ENCODE measurements at regions not wholly inside any gene's neighbourhood (a gene's known extent, or its start where the extent isn't known, plus 50 kb on each side); places are given as distances from the start of the nearest gene placed in this dataset.

GRCh38 chr12:65517656-65518210, 239.2 kb downstream of the MSRB3 start:
- no peak overlapping the region for H3K4me3 ChIP-seq (ENCODE audit: low read depth in 1 of 3, low read length in 3 of 3)
- DNase-seq (ENCODE audit: low spot score): no peak
- H3K9me3 ChIP-seq (ENCODE audit: control insufficient read depth in 4 of 4, low read length in 3 of 4): no peaks in the 10 kb centered on the region
- H3K27me3 ChIP-seq (ENCODE audit: control insufficient read depth in 4 of 4, insufficient read depth in 4 of 4, low read length in 3 of 4): no peaks in the 10 kb centered on the region
- no peak for TF ChIP-seq NR2F2 (IDR thresholded peaks at IDR 0.05)
- TF ChIP-seq HNF4A (conservative IDR thresholded peaks at IDR 0.05): no peak
- TF ChIP-seq, protein P1, sequence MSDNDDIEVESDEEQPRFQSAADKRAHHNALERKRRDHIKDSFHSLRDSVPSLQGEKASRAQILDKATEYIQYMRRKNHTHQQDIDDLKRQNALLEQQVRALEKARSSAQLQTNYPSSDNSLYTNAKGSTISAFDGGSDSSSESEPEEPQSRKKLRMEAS (IDR thresholded peaks at IDR 0.05): no peak
- TF ChIP-seq EGR1 (IDR thresholded peaks at IDR 0.05; ENCODE audit: low read depth in 2 of 2): no peak
- no peak for TF ChIP-seq SP1 (IDR thresholded peaks at IDR 0.05)
- TF ChIP-seq, protein P2, sequence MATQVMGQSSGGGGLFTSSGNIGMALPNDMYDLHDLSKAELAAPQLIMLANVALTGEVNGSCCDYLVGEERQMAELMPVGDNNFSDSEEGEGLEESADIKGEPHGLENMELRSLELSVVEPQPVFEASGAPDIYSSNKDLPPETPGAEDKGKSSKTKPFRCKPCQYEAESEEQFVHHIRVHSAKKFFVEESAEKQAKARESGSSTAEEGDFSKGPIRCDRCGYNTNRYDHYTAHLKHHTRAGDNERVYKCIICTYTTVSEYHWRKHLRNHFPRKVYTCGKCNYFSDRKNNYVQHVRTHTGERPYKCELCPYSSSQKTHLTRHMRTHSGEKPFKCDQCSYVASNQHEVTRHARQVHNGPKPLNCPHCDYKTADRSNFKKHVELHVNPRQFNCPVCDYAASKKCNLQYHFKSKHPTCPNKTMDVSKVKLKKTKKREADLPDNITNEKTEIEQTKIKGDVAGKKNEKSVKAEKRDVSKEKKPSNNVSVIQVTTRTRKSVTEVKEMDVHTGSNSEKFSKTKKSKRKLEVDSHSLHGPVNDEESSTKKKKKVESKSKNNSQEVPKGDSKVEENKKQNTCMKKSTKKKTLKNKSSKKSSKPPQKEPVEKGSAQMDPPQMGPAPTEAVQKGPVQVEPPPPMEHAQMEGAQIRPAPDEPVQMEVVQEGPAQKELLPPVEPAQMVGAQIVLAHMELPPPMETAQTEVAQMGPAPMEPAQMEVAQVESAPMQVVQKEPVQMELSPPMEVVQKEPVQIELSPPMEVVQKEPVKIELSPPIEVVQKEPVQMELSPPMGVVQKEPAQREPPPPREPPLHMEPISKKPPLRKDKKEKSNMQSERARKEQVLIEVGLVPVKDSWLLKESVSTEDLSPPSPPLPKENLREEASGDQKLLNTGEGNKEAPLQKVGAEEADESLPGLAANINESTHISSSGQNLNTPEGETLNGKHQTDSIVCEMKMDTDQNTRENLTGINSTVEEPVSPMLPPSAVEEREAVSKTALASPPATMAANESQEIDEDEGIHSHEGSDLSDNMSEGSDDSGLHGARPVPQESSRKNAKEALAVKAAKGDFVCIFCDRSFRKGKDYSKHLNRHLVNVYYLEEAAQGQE (IDR thresholded peaks at IDR 0.05): no peak
- no peak for TF ChIP-seq GABPA (IDR thresholded peaks at IDR 0.05 in 1 of 2, conservative IDR thresholded peaks at IDR 0.05 in 1 of 2)
- no peak for TF ChIP-seq RXRA (IDR thresholded peaks at IDR 0.05)
- no peak for TF ChIP-seq YY1 (IDR thresholded peaks at IDR 0.05)
- no peak for TF ChIP-seq RAD21 (IDR thresholded peaks at IDR 0.05)
- no peak for TF ChIP-seq HNF4G (IDR thresholded peaks at IDR 0.05)
- no peak for TF ChIP-seq TAF1 (conservative IDR thresholded peaks at IDR 0.05)
- TF ChIP-seq ZBTB33 (IDR thresholded peaks at IDR 0.05): no peak
- no peak overlapping the region for H3K27ac ChIP-seq (ENCODE audit: low read depth in 1 of 2, low read length in 2 of 2)
- H3K4me1 ChIP-seq (ENCODE audit: control insufficient read depth in 4 of 4, insufficient read depth in 4 of 4, low read length in 3 of 4): no peaks in the 10 kb centered on the region
- H3K36me3 ChIP-seq (ENCODE audit: control insufficient read depth in 4 of 4, insufficient read depth in 3 of 4, low read depth in 1 of 4, low read length in 3 of 4): no peaks in the 10 kb centered on the region
- 96% methylated on average over 1 of the region's 1 CpG for WGBS
- no peak overlapping the region for H3K9ac ChIP-seq (ENCODE audit: low read depth in 1 of 2, low read length in 2 of 2)

DNA sequence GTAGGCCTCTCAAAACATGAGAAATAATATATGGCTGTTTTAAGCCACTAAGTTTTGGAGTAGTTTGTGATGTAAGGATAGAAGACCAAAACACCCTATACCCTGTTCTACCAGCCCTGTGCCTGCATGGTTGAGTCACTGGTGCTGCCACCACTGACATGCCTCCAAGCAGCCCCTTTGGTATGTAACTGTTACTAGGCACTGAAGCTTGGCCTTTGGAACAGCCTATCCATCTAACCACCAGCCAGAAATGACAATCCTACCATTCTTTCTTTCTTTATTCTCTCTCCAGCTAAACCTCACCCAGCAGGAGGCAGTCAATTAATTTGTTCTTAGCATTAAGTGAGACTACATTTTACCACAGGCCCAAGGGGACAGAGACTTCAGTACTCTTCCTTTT, 240.3 kb downstream of the MSRB3 start:
- TF ChIP-seq HNF4G (IDR thresholded peaks at IDR 0.05) (no peak), CTCF (IDR thresholded peaks at IDR 0.05; ENCODE audit: low read depth, low read length, missing input control) (no peak), JUND (IDR thresholded peaks at IDR 0.05) (no peak), RXRA (IDR thresholded peaks at IDR 0.05) (no peak)
- TF ChIP-seq, protein P1 (IDR thresholded peaks at IDR 0.05): no peak
- Histone ChIP-seq H3K9me3 (ENCODE audit: control insufficient read depth in 4 of 4, low read length in 3 of 4) (no peaks in the 10 kb centered on the region), H3K27ac (ENCODE audit: low read depth in 1 of 2, low read length in 2 of 2) (no peak overlapping the region), H3K9ac (ENCODE audit: low read depth in 1 of 2, low read length in 2 of 2) (no peak overlapping the region), H3K27me3 (ENCODE audit: control insufficient read depth in 4 of 4, insufficient read depth in 4 of 4, low read length in 3 of 4) (no peaks in the 10 kb centered on the region), H3K4me1 (ENCODE audit: control insufficient read depth in 4 of 4, insufficient read depth in 4 of 4, low read length in 3 of 4) (no peaks in the 10 kb centered on the region), H3K36me3 (ENCODE audit: control insufficient read depth in 4 of 4, insufficient read depth in 3 of 4, low read depth in 1 of 4, low read length in 3 of 4) (no peaks in the 10 kb centered on the region), H3K4me3 (ENCODE audit: low read depth in 1 of 3, low read length in 3 of 3) (no peak overlapping the region)
- DNase-seq (ENCODE audit: low spot score): no peak

All from liver (tissue), 8 donors.